Loucy (cell line): ENCODE measurements at regions not wholly inside any gene's neighbourhood (a gene's known extent, or its start where the extent isn't known, plus 50 kb on each side); places are given as distances from the start of the nearest gene placed in this dataset.

Experiments
- H2AFZ ChIP-seq: fragments of 200-600 bp; sonication (generic); 2 replicates; pipeline ENCODE4 v1.6.0; 2016; ENCODE audit warnings: antibody characterized with exemption, mild to moderate bottlenecking, low read length, moderate library complexity
- H3F3A ChIP-seq: fragments of 200-600 bp; 2 replicates; pipeline ENCODE4 v1.6.0; 2016; ENCODE audit warnings: antibody characterized with exemption, low read depth, mild to moderate bottlenecking
- H3K27me3 ChIP-seq: fragments of 200-600 bp; sonication (generic); 2 replicates; pipeline ENCODE4 v1.6.1; 2014; ENCODE audit warnings: low read length, mild to moderate bottlenecking; ENCODE audit not compliant: insufficient read depth, poor library complexity, severe bottlenecking
- H3K36me3 ChIP-seq: fragments of 200-600 bp; sonication (generic); 2 replicates; pipeline ENCODE4 v1.6.1; 2016; ENCODE audit warnings: low read length; ENCODE audit not compliant: insufficient read depth
- H3K4me1 ChIP-seq: fragments of 200-600 bp; sonication (generic); 2 replicates; pipeline ENCODE4 v1.5.1; 2014; ENCODE audit warnings: low read length, mild to moderate bottlenecking; ENCODE audit not compliant: insufficient read depth, poor library complexity, severe bottlenecking
- H3K4me2 ChIP-seq: fragments of 200-600 bp; sonication (generic); 2 replicates; pipeline ENCODE4 v1.6.0; 2014; ENCODE audit warnings: antibody characterized with exemption, low read length, low read depth, mild to moderate bottlenecking; ENCODE audit not compliant: poor library complexity, severe bottlenecking
- H3K4me3 ChIP-seq: fragments of 200-600 bp; sonication (generic); 2 replicates; pipeline ENCODE4 v1.5.1; 2014; ENCODE audit warnings: low read length, mild to moderate bottlenecking, mixed read lengths; ENCODE audit not compliant: poor library complexity, severe bottlenecking
- H3K79me2 ChIP-seq: fragments of 200-600 bp; sonication (generic); 2 replicates; pipeline ENCODE4 v1.6.1; 2014; ENCODE audit warnings: low read length; ENCODE audit not compliant: insufficient read depth
- H3K9ac ChIP-seq: fragments of 200-600 bp; sonication (generic); 2 replicates; pipeline ENCODE4 v1.6.0; 2014; ENCODE audit warnings: mild to moderate bottlenecking, low read depth, low read length, moderate library complexity; ENCODE audit not compliant: poor library complexity, severe bottlenecking
- H3K9me2 ChIP-seq: fragments of 200-600 bp; sonication (generic); replicated peaks from 2 replicates; pipeline ENCODE4 v1.6.1; 2016; ENCODE audit warnings: low read depth, low read length, mixed read lengths
- H3K9me3 ChIP-seq: fragments of 200-600 bp; sonication (generic); 2 replicates; pipeline ENCODE4 v1.6.1; 2014; ENCODE audit warnings: mild to moderate bottlenecking, antibody characterized with exemption, low read length, low read depth; ENCODE audit not compliant: insufficient read depth
- H4K20me1 ChIP-seq: fragments of 200-600 bp; sonication (generic); 2 replicates; pipeline ENCODE4 v1.6.0; 2014; ENCODE audit warnings: antibody characterized with exemption, low read length, mild to moderate bottlenecking; ENCODE audit not compliant: insufficient read depth, poor library complexity, severe bottlenecking
- EZH2phosphoT487 ChIP-seq: fragments of 200-600 bp; IDR thresholded peaks from 2 replicates; pipeline ENCODE4 v1.6.1; 2018; ENCODE audit warnings: antibody characterized with exemption, mild to moderate bottlenecking, moderate library complexity, borderline replicate concordance
- TF ChIP-seq, protein P1 (sequence below): fragments of 200-600 bp; sonication (generic); conservative IDR thresholded peaks from 2 replicates; pipeline ENCODE4 v1.5.1; 2014; ENCODE audit warnings: mild to moderate bottlenecking, antibody characterized with exemption, low read length

DNA sequence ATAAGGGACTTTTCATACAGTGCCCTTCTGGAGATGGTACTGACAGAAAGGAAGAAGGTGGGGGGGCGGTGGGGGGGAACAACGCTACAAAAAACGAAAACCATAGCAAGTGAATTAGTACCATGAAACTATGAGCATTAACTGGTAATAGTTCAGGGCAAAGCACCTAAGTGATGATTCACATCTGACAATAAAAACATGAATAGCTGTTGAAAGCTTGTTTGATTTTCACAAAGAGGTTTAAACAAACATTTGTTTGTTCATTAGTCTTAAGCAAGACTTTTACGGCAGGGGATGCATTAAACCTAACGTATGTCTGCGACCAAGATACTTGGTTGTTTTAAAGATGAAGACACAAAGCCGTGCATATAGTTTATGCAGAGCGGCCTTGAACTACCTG, 177.5 kb downstream of the LMO4 start:
- no peaks in the 10 kb centered on the region for H3F3A ChIP-seq
- TF ChIP-seq, protein P1, sequence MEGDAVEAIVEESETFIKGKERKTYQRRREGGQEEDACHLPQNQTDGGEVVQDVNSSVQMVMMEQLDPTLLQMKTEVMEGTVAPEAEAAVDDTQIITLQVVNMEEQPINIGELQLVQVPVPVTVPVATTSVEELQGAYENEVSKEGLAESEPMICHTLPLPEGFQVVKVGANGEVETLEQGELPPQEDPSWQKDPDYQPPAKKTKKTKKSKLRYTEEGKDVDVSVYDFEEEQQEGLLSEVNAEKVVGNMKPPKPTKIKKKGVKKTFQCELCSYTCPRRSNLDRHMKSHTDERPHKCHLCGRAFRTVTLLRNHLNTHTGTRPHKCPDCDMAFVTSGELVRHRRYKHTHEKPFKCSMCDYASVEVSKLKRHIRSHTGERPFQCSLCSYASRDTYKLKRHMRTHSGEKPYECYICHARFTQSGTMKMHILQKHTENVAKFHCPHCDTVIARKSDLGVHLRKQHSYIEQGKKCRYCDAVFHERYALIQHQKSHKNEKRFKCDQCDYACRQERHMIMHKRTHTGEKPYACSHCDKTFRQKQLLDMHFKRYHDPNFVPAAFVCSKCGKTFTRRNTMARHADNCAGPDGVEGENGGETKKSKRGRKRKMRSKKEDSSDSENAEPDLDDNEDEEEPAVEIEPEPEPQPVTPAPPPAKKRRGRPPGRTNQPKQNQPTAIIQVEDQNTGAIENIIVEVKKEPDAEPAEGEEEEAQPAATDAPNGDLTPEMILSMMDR: no peak
- TF ChIP-seq EZH2phosphoT487: no peak

DNA sequence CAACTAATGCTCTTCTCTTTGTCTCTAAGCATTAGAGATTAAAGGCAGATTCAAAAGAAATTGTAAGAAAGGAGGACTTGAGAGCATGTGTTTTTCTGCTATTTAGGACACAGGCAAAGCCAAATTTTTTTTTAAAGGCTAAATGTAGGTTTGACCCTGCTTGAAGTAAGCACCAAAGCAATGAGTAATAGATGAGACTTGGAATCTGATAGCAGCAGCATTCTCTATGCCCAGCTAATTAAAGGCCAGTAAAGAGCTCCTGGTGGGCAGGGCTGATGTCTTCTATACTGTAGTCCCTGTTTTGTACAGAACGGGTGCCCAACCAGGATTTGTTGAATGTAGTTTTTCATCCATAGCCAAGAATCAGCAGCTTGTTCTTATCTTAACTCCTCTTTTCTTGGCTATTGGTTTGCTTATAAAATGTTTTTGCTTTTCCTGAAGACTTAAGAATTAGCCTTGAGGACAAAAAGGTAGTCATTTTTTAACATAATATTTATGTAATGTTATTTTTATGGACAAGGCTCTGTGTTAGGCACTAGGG, 179.6 kb downstream of the LMO4 start:
- Histone ChIP-seq H3F3A (no peaks in the 10 kb centered on the region), H3K9ac (no peak overlapping the region), H4K20me1 (no peaks in the 10 kb centered on the region)

More for the DNA sequence above, 177.5 kb downstream of the LMO4 start:
- Histone ChIP-seq H3K9me2 (no peaks in the 10 kb centered on the region), H3K4me3 (no peak overlapping the region), H2AFZ (no peak overlapping the region), H3K9me3 (no peaks in the 10 kb centered on the region), H3K9ac (no peak overlapping the region), H3K27me3 (no peaks in the 10 kb centered on the region), H3K4me2 (peak overlapping the region; percentile 31), H3K4me1 (peaks cover 16% of the 10 kb centered on the region), H3K79me2 (no peaks in the 10 kb centered on the region), H3K36me3 (no peaks in the 10 kb centered on the region), H4K20me1 (no peaks in the 10 kb centered on the region)

DNA sequence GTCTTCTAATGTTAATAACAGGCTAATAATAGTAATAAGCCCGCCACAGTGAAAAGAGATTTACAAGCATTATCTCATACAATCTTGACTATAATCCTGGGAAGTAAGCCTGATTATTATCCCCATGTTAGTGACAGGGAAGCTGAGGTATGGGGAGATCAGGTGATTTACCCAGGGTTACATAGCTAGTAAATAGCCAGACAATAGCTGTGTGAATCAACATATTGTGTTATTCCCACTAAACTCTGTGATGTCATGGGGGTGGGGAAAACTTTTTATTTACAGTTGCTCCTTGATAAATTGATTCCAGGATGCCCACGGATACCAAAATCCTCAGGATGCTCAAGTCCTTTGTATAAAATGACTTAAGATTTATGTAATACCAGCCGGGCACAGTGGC, 181.9 kb downstream of the LMO4 start:
- H3F3A ChIP-seq: no peaks in the 10 kb centered on the region
- no peaks in the 10 kb centered on the region for H3K9me3 ChIP-seq
- H3K4me1 ChIP-seq: peaks cover 16% of the 10 kb centered on the region
- H4K20me1 ChIP-seq: no peaks in the 10 kb centered on the region
- H3K9me2 ChIP-seq: no peaks in the 10 kb centered on the region
- no peak overlapping the region for H3K9ac ChIP-seq
- no peaks in the 10 kb centered on the region for H3K79me2 ChIP-seq
- no peaks in the 10 kb centered on the region for H3K36me3 ChIP-seq
- TF ChIP-seq, protein P1: no peak
- no peak for TF ChIP-seq EZH2phosphoT487
- no peak overlapping the region for H3K4me2 ChIP-seq
- no peak overlapping the region for H3K4me3 ChIP-seq
- H3K27me3 ChIP-seq: no peaks in the 10 kb centered on the region
- no peak overlapping the region for H2AFZ ChIP-seq

More for the DNA sequence above, 179.6 kb downstream of the LMO4 start:
- Histone ChIP-seq H3K9me3 (no peaks in the 10 kb centered on the region), H3K9me2 (no peaks in the 10 kb centered on the region), H2AFZ (no peak overlapping the region), H3K4me2 (no peak overlapping the region), H3K27me3 (no peaks in the 10 kb centered on the region), H3K79me2 (no peaks in the 10 kb centered on the region), H3K4me3 (no peak overlapping the region), H3K4me1 (peaks cover 16% of the 10 kb centered on the region), H3K36me3 (no peaks in the 10 kb centered on the region)
- TF ChIP-seq, protein P1: no peak
- TF ChIP-seq EZH2phosphoT487: no peak
